ENCODE measurements at regions not wholly inside any gene's neighbourhood (a gene's known extent, or its start where the extent isn't known, plus 50 kb on each side); places are given as distances from the start of the nearest gene placed in this dataset.
"Not testable (repeated sequence)": the region's sequence is repeated elsewhere in the genome, so short reads cannot be mapped to it uniquely, and the experiment has no call there.

DNA sequence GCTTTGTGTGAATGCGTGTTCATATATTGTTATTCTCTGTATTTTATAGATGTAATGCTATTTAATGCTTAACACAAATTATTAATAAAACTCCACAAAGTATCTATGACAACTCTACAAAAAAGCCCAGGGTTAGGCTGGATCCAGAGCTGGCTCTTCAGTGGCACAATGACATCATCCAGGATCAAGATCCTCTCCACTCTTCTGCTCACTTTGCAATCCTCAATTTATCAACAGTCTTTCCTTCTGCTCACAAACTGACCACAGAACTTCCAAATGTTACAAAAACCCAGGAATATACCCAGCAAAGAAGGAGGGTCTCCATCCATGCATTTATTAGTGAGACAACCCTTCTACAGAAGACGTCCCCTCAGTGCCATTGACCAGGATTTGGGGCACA is 132.3 kb downstream of the HNRNPD start:
- no peak for DNase-seq
- Histone ChIP-seq H3K9me3 (no peaks in the 10 kb centered on the region), H3K4me3 (no peak overlapping the region), H3K4me1 (no peaks in the 10 kb centered on the region), H3K36me3 (no peaks in the 10 kb centered on the region), H3K27me3 (no peaks in the 10 kb centered on the region), H3K27ac (no peak overlapping the region)
- intact Hi-C loops (cut with DNase I; ENCODE audit: low total_unique reads) = no loop called here
- TF ChIP-seq POLR2A (IDR thresholded peaks at IDR 0.05) = no peak
- TF ChIP-seq, protein P1, sequence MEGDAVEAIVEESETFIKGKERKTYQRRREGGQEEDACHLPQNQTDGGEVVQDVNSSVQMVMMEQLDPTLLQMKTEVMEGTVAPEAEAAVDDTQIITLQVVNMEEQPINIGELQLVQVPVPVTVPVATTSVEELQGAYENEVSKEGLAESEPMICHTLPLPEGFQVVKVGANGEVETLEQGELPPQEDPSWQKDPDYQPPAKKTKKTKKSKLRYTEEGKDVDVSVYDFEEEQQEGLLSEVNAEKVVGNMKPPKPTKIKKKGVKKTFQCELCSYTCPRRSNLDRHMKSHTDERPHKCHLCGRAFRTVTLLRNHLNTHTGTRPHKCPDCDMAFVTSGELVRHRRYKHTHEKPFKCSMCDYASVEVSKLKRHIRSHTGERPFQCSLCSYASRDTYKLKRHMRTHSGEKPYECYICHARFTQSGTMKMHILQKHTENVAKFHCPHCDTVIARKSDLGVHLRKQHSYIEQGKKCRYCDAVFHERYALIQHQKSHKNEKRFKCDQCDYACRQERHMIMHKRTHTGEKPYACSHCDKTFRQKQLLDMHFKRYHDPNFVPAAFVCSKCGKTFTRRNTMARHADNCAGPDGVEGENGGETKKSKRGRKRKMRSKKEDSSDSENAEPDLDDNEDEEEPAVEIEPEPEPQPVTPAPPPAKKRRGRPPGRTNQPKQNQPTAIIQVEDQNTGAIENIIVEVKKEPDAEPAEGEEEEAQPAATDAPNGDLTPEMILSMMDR (IDR thresholded peaks at IDR 0.05) = no peak

- intact Hi-C loops (cut with DNase I; ENCODE audit: low total_unique reads) = no loop called here
- DNase-seq = no peak
- Histone ChIP-seq H3K27ac (no peak overlapping the region), H3K36me3 (no peaks in the 10 kb centered on the region), H3K4me3 (no peak overlapping the region), H3K9me3 (no peaks in the 10 kb centered on the region), H3K27me3 (no peaks in the 10 kb centered on the region), H3K4me1 (no peaks in the 10 kb centered on the region)
- TF ChIP-seq, protein P1 (IDR thresholded peaks at IDR 0.05) = no peak
- TF ChIP-seq POLR2A (IDR thresholded peaks at IDR 0.05) = no peak
Observed at GRCh38 chr4:82240410-82240809, 133.4 kb downstream of the HNRNPD start.

- H3K27ac ChIP-seq; H3K27me3 ChIP-seq; H3K4me1 ChIP-seq; H3K4me3 ChIP-seq; H3K9me3 ChIP-seq; H3K36me3 ChIP-seq; DNase-seq; intact Hi-C loops (cut with DNase I; ENCODE audit: low total_unique reads): not testable (repeated sequence)
Observed at GRCh38 chr4:82237142-82237541, 136.6 kb downstream of the HNRNPD start.

- H3K9me3 ChIP-seq = no peaks in the 10 kb centered on the region
- H3K4me1 ChIP-seq = no peaks in the 10 kb centered on the region
- H3K27ac ChIP-seq = no peak overlapping the region
- no peaks in the 10 kb centered on the region for H3K36me3 ChIP-seq
- H3K4me3 ChIP-seq = no peak overlapping the region
- intact Hi-C loops (cut with DNase I; ENCODE audit: low total_unique reads) = no loop called here
- DNase-seq = no peak
- H3K27me3 ChIP-seq = no peaks in the 10 kb centered on the region
- TF ChIP-seq, protein P1 (IDR thresholded peaks at IDR 0.05) = no peak
- no peak for TF ChIP-seq POLR2A (IDR thresholded peaks at IDR 0.05)
Observed at GRCh38 chr4:82235346-82235745, 138.4 kb downstream of the HNRNPD start.

- H3K4me1 ChIP-seq = no peaks in the 10 kb centered on the region
- TF ChIP-seq, protein P1 (IDR thresholded peaks at IDR 0.05) = no peak
- TF ChIP-seq POLR2A (IDR thresholded peaks at IDR 0.05) = no peak
- H3K27me3 ChIP-seq = no peaks in the 10 kb centered on the region
- no peak overlapping the region for H3K4me3 ChIP-seq
- no peaks in the 10 kb centered on the region for H3K36me3 ChIP-seq
- H3K9me3 ChIP-seq = no peaks in the 10 kb centered on the region
- DNase-seq = no peak
- intact Hi-C loops (cut with DNase I; ENCODE audit: low total_unique reads) = no loop called here
- no peak overlapping the region for H3K27ac ChIP-seq
Observed at GRCh38 chr4:82232891-82233290, 140.9 kb downstream of the HNRNPD start.

DNA sequence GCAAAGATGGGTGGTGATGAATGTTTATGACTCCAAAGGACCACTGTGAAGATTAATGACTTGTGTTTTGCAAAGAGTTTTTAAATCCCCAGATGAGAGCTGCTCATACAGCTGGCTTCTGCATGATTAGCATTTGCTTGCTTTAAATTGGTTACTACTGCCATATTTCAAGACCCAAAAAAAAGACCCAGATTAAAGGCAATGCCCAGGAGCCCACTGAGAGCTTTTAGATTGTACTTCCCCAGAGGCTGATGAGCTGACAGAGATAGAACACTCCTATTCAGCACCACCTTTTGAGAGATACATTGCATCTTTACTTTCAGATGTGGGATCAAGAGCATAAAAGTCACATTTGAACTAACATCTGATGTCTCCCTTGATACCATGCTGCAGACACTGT is 142.0 kb downstream of the HNRNPD start:
- Histone ChIP-seq H3K27me3 (no peaks in the 10 kb centered on the region), H3K36me3 (no peaks in the 10 kb centered on the region), H3K9me3 (no peaks in the 10 kb centered on the region), H3K4me3 (no peak overlapping the region), H3K4me1 (no peaks in the 10 kb centered on the region), H3K27ac (no peak overlapping the region)
- TF ChIP-seq, protein P1 (IDR thresholded peaks at IDR 0.05) = no peak
- no peak for TF ChIP-seq POLR2A (IDR thresholded peaks at IDR 0.05)
- no peak for DNase-seq
- intact Hi-C loops (cut with DNase I; ENCODE audit: low total_unique reads) = no loop called here
